AG09319 (cell line): ENCODE measurements at regions not wholly inside any gene's neighbourhood (a gene's known extent, or its start where the extent isn't known, plus 50 kb on each side); places are given as distances from the start of the nearest gene placed in this dataset.
"Not testable (repeated sequence)": the region's sequence is repeated elsewhere in the genome, so short reads cannot be mapped to it uniquely, and the experiment has no call there.

Experiments
- DNase-seq: peaks from one replicate; pipeline ENCODE4 v3.0.0-alpha.2; 2010; ENCODE audit warnings: low read depth; ENCODE audit errors: extremely low read depth
- CTCF ChIP-seq: IDR thresholded peaks from 2 replicates; pipeline ENCODE4 v1.5.1; 2011; ENCODE audit warnings: low read depth, mild to moderate bottlenecking, inconsistent platforms, low read length, moderate library complexity

- no peak for DNase-seq
- no peak for TF ChIP-seq CTCF
Measured at GRCh38 chr6:81373414-81373813, 379.1 kb downstream of the TENT5A start.

- DNase-seq: no peak
- TF ChIP-seq CTCF: no peak
Measured at GRCh38 chr6:81371930-81372329, 380.6 kb downstream of the TENT5A start.

GRCh38 chr6:81366972-81367371 lies 385.5 kb downstream of the TENT5A start:
- TF ChIP-seq CTCF: no peak
- DNase-seq: no peak

GRCh38 chr6:81362246-81362645 lies 390.2 kb downstream of the TENT5A start:
- TF ChIP-seq CTCF: no peak
- DNase-seq: no peak

GRCh38 chr6:81353262-81353661 lies 399.2 kb downstream of the TENT5A start:
- no peak for TF ChIP-seq CTCF
- no peak for DNase-seq

- DNase-seq: not testable (repeated sequence)
Measured at GRCh38 chr6:81344026-81344425, 408.5 kb downstream of the TENT5A start.

- TF ChIP-seq CTCF: no peak
- no peak for DNase-seq
Measured at GRCh38 chr6:81340946-81341345, 411.5 kb downstream of the TENT5A start.

- DNase-seq: no peak
- TF ChIP-seq CTCF: no peak
Measured at GRCh38 chr6:81331526-81331925, 421.0 kb downstream of the TENT5A start.
